H1 (cell line): ENCODE measurements at regions not wholly inside any gene's neighbourhood (a gene's known extent, or its start where the extent isn't known, plus 50 kb on each side); places are given as distances from the start of the nearest gene placed in this dataset.

Source experiments
- CHD7 ChIP-seq: fragments of 300-600 bp; sonication (generic); IDR thresholded peaks from 2 replicates; pipeline ENCODE4 v1.7.1; 2012; ENCODE audit warnings: low read length, moderate library complexity, mild to moderate bottlenecking, inconsistent platforms; ENCODE audit not compliant: insufficient replicate concordance

- TF ChIP-seq CHD7, result no peak
Measured at GRCh38 chr4:19791422-19792123, 460.1 kb upstream of the SLIT2 start (continued).
